Vagina (tissue), 2 donors: ENCODE measurements at regions not wholly inside any gene's neighbourhood (a gene's known extent, or its start where the extent isn't known, plus 50 kb on each side); places are given as distances from the start of the nearest gene placed in this dataset.

Experiments
- DNase-seq, 2 donors: peaks; one replicate each; pipeline ENCODE4 v3.0.0-alpha.2; 2017; ENCODE audit errors: extremely low spot score in 2 of 2
- H3K27ac ChIP-seq: fragments of 200-600 bp; sonication (generic); one replicate; pipeline ENCODE4 v1.5.1; 2019
- H3K27me3 ChIP-seq: fragments of 200-600 bp; sonication (generic); one replicate; pipeline ENCODE4 v1.5.1; 2019
- H3K36me3 ChIP-seq, 2 donors: fragments of 200-600 bp; sonication (generic); one replicate each; pipeline ENCODE4 v1.5.1; 2017 to 2019
- H3K4me1 ChIP-seq: fragments of 200-600 bp; sonication (generic); one replicate; pipeline ENCODE4 v1.5.1; 2019
- H3K4me3 ChIP-seq, 2 donors: fragments of 200-600 bp; sonication (generic); 1 replicate in 1 of 2; 2 replicates in 1 of 2; pipeline ENCODE4 v1.5.1; 2016 to 2019
- H3K9me3 ChIP-seq: fragments of 200-600 bp; sonication (generic); one replicate; pipeline ENCODE4 v1.5.1; 2019
- CTCF ChIP-seq, 3 experiments: fragments of 450-650 bp in 2 of 3; fragments of 200-600 bp in 1 of 3; sonication (generic) in 1 of 3; IDR thresholded peaks; one replicate each; pipeline ENCODE4 v1.5.1; 2017 to 2019; ENCODE audit warnings: antibody characterized with exemption in 3 of 3, mild to moderate bottlenecking in 2 of 3, moderate library complexity in 2 of 3
- POLR2A ChIP-seq, 2 donors: fragments of 450-650 bp; IDR thresholded peaks; one replicate each; pipeline ENCODE4 v1.6.1; 2017; ENCODE audit warnings: antibody characterized with exemption in 2 of 2, mild to moderate bottlenecking in 2 of 2, moderate library complexity in 2 of 2
- POLR2AphosphoS5 ChIP-seq, 2 donors: sonication (generic); formaldehyde crosslinking; IDR thresholded peaks; one replicate each; pipeline ENCODE4 v1.9.0; 2017; ENCODE audit warnings: antibody characterized with exemption in 2 of 2, mild to moderate bottlenecking in 2 of 2, low read depth in 1 of 2; ENCODE audit not compliant: insufficient read depth in 1 of 2
- intact Hi-C: fragments of 100-400 bp; cut with DNase I; formaldehyde crosslinking; loops from one replicate; pipeline ENCODE4 v1.15.1; 2023

- Histone ChIP-seq H3K27ac (no peak overlapping the region), H3K36me3 (no peaks in the 10 kb centered on the region), H3K27me3 (no peaks in the 10 kb centered on the region), H3K9me3 (no peaks in the 10 kb centered on the region), H3K4me3 (no peak overlapping the region), H3K4me1 (no peaks in the 10 kb centered on the region)
- no peak for TF ChIP-seq CTCF (IDR thresholded peaks at IDR 0.05)
- TF ChIP-seq POLR2A (IDR thresholded peaks at IDR 0.05) = no peak
- intact Hi-C loops = no loop called here
- DNase-seq = no peak
These were observed 130.1 kb downstream of the ADAMTS1 start for GRCh38 chr21:26715116-26715515.

GRCh38 chr21:26710155-26710554, 135.1 kb downstream of the ADAMTS1 start:
- H3K4me3 ChIP-seq = no peak overlapping the region
- H3K27ac ChIP-seq = no peak overlapping the region
- DNase-seq = no peak
- no peaks in the 10 kb centered on the region for H3K36me3 ChIP-seq
- TF ChIP-seq POLR2AphosphoS5 (IDR thresholded peaks at IDR 0.05; ENCODE audit: insufficient read depth in 1 of 2, low read depth in 1 of 2) (no peak), POLR2A (IDR thresholded peaks at IDR 0.05) (no peak), CTCF (IDR thresholded peaks at IDR 0.05) (no peak)
- no peaks in the 10 kb centered on the region for H3K27me3 ChIP-seq
- intact Hi-C loops = no loop called here
- no peaks in the 10 kb centered on the region for H3K9me3 ChIP-seq
- no peaks in the 10 kb centered on the region for H3K4me1 ChIP-seq

GRCh38 chr21:26709090-26709489, 136.0 kb upstream of the CYYR1 start:
- Histone ChIP-seq H3K4me1 (no peaks in the 10 kb centered on the region), H3K27ac (no peak overlapping the region), H3K4me3 (no peak overlapping the region), H3K36me3 (no peaks in the 10 kb centered on the region), H3K9me3 (no peaks in the 10 kb centered on the region), H3K27me3 (no peaks in the 10 kb centered on the region)
- TF ChIP-seq CTCF (IDR thresholded peaks at IDR 0.05) = no peak
- intact Hi-C loops = no loop called here
- DNase-seq = no peak

GRCh38 chr21:26708223-26708800, 135.2 kb upstream of the CYYR1 start:
- no peaks in the 10 kb centered on the region for H3K4me1 ChIP-seq
- no peaks in the 10 kb centered on the region for H3K36me3 ChIP-seq
- intact Hi-C loops = no loop called here
- no peaks in the 10 kb centered on the region for H3K27me3 ChIP-seq
- no peak overlapping the region for H3K27ac ChIP-seq
- no peak for DNase-seq
- no peak for TF ChIP-seq CTCF (IDR thresholded peaks at IDR 0.05)
- no peak for TF ChIP-seq POLR2A (IDR thresholded peaks at IDR 0.05)
- no peak for TF ChIP-seq POLR2AphosphoS5 (IDR thresholded peaks at IDR 0.05; ENCODE audit: insufficient read depth in 1 of 2, low read depth in 1 of 2)
- no peak overlapping the region for H3K4me3 ChIP-seq
- no peaks in the 10 kb centered on the region for H3K9me3 ChIP-seq

GRCh38 chr21:26707246-26707645, 134.2 kb upstream of the CYYR1 start:
- H3K27ac ChIP-seq = no peak overlapping the region
- DNase-seq = no peak

More at GRCh38 chr21:26707246-26707645, 134.2 kb upstream of the CYYR1 start:
- H3K9me3 ChIP-seq = no peaks in the 10 kb centered on the region
- H3K4me3 ChIP-seq = no peak overlapping the region
- intact Hi-C loops = no loop called here
- H3K36me3 ChIP-seq = no peaks in the 10 kb centered on the region
- H3K4me1 ChIP-seq = no peaks in the 10 kb centered on the region
- TF ChIP-seq CTCF (IDR thresholded peaks at IDR 0.05) = no peak
- no peak for TF ChIP-seq POLR2A (IDR thresholded peaks at IDR 0.05)
- TF ChIP-seq POLR2AphosphoS5 (IDR thresholded peaks at IDR 0.05; ENCODE audit: insufficient read depth in 1 of 2, low read depth in 1 of 2) = no peak
- H3K27me3 ChIP-seq = no peaks in the 10 kb centered on the region
